ENCODE measurements at regions not wholly inside any gene's neighbourhood (a gene's known extent, or its start where the extent isn't known, plus 50 kb on each side); places are given as distances from the start of the nearest gene placed in this dataset.

DNA sequence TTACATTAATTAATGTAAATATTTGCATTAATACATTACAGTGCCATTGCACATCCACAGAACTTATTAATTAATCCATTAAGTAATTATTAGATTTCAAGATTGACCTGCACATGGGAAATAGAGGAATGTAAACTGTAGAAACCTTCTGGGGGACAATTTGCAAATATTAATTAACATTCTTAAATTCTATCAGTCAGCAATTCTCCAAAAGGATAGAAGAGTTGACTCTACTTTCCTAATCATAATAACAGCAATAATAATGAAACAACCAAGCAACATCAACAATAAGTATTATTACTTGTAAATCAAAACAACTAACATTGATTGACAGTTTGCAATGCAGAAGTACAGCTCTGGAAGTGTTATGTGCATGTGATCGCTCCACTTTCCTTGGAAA is 281.6 kb upstream of the CRIM1 start:
- H3K36me3 ChIP-seq (ENCODE audit: control insufficient read depth, insufficient read depth, low read length): no peaks in the 10 kb centered on the region
- H3K27ac ChIP-seq (ENCODE audit: insufficient read depth, low read length, poor library complexity, severe bottlenecking): no peak overlapping the region
- H3K4me3 ChIP-seq (ENCODE audit: insufficient read depth, low read depth, low read length, poor library complexity, severe bottlenecking): no peak overlapping the region
- H3K4me1 ChIP-seq (ENCODE audit: control insufficient read depth, insufficient read depth, low read length, poor library complexity, severe bottlenecking): no peaks in the 10 kb centered on the region
- no peak for DNase-seq
- no peaks in the 10 kb centered on the region for H3K27me3 ChIP-seq (replicated peaks; ENCODE audit: control insufficient read depth, insufficient read depth, low read length, poor library complexity, severe bottlenecking)
- no peaks in the 10 kb centered on the region for H3K9me3 ChIP-seq (ENCODE audit: control insufficient read depth, low read length)

DNA sequence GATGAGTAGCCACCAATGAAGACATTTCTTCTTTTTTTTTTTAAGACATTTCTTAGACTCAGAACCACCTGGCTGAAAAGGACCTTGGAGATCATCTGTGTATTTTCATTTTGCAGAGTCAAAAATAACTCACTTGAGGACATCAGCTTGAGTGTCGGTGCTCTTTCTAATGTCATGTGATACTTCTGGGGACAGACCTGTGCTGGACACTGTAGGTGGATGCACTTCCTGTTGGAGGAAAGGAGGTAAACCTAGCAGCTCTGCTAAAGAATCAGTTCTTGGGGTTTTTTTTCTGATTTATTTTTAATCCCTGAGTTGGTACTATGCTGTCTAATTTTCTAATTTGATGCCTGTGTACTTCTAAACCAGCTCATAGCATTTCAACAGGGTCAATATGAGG is 283.9 kb upstream of the CRIM1 start:
- H3K9me3 ChIP-seq (ENCODE audit: control insufficient read depth, low read length): no peaks in the 10 kb centered on the region
- no peak overlapping the region for H3K4me3 ChIP-seq (ENCODE audit: insufficient read depth, low read depth, low read length, poor library complexity, severe bottlenecking)
- H3K27me3 ChIP-seq (replicated peaks; ENCODE audit: control insufficient read depth, insufficient read depth, low read length, poor library complexity, severe bottlenecking): no peaks in the 10 kb centered on the region
- H3K36me3 ChIP-seq (ENCODE audit: control insufficient read depth, insufficient read depth, low read length): no peaks in the 10 kb centered on the region
- H3K4me1 ChIP-seq (ENCODE audit: control insufficient read depth, insufficient read depth, low read length, poor library complexity, severe bottlenecking): no peaks in the 10 kb centered on the region
- no peak overlapping the region for H3K27ac ChIP-seq (ENCODE audit: insufficient read depth, low read length, poor library complexity, severe bottlenecking)
- no peak for DNase-seq

- H3K27me3 ChIP-seq (replicated peaks; ENCODE audit: control insufficient read depth, insufficient read depth, low read length, poor library complexity, severe bottlenecking): no peaks in the 10 kb centered on the region
- H3K27ac ChIP-seq (ENCODE audit: insufficient read depth, low read length, poor library complexity, severe bottlenecking): no peak overlapping the region
- H3K9me3 ChIP-seq (ENCODE audit: control insufficient read depth, low read length): no peaks in the 10 kb centered on the region
- H3K4me1 ChIP-seq (ENCODE audit: control insufficient read depth, insufficient read depth, low read length, poor library complexity, severe bottlenecking): no peaks in the 10 kb centered on the region
- H3K4me3 ChIP-seq (ENCODE audit: insufficient read depth, low read depth, low read length, poor library complexity, severe bottlenecking): no peak overlapping the region
- H3K36me3 ChIP-seq (ENCODE audit: control insufficient read depth, insufficient read depth, low read length): no peaks in the 10 kb centered on the region
- no peak for DNase-seq
Observed at GRCh38 chr2:36069074-36069473, 286.5 kb upstream of the CRIM1 start.

DNA sequence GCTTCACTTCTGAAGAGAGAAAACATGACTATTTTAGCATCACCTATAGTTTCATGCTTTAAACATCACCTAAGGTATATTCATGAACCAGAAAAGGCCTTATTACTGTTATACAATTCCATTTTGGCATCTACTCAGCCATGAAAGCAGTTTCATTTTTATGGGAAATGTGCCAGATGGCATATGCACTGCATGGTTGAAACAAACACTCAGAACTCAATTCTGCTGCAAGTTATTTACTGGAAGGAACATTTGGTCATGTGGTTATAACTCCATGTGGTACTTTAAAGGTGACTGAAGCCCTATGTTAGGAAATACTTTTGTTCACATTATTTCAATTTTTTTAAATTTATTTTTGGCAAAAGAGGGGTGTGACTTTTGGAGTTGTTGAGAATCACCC is 287.5 kb upstream of the CRIM1 start:
- Histone ChIP-seq H3K9me3 (ENCODE audit: control insufficient read depth, low read length) (no peaks in the 10 kb centered on the region), H3K36me3 (ENCODE audit: control insufficient read depth, insufficient read depth, low read length) (no peaks in the 10 kb centered on the region), H3K27me3 (replicated peaks; ENCODE audit: control insufficient read depth, insufficient read depth, low read length, poor library complexity, severe bottlenecking) (no peaks in the 10 kb centered on the region), H3K4me1 (ENCODE audit: control insufficient read depth, insufficient read depth, low read length, poor library complexity, severe bottlenecking) (no peaks in the 10 kb centered on the region), H3K27ac (ENCODE audit: insufficient read depth, low read length, poor library complexity, severe bottlenecking) (no peak overlapping the region), H3K4me3 (ENCODE audit: insufficient read depth, low read depth, low read length, poor library complexity, severe bottlenecking) (no peak overlapping the region)
- DNase-seq: no peak

GRCh38 chr2:36060133-36060532 is 295.4 kb upstream of the CRIM1 start:
- H3K27ac ChIP-seq (ENCODE audit: insufficient read depth, low read length, poor library complexity, severe bottlenecking): no peak overlapping the region
- H3K36me3 ChIP-seq (ENCODE audit: control insufficient read depth, insufficient read depth, low read length): no peaks in the 10 kb centered on the region
- no peaks in the 10 kb centered on the region for H3K27me3 ChIP-seq (replicated peaks; ENCODE audit: control insufficient read depth, insufficient read depth, low read length, poor library complexity, severe bottlenecking)
- no peaks in the 10 kb centered on the region for H3K4me1 ChIP-seq (ENCODE audit: control insufficient read depth, insufficient read depth, low read length, poor library complexity, severe bottlenecking)
- no peaks in the 10 kb centered on the region for H3K9me3 ChIP-seq (ENCODE audit: control insufficient read depth, low read length)
- DNase-seq: no peak
- H3K4me3 ChIP-seq (ENCODE audit: insufficient read depth, low read depth, low read length, poor library complexity, severe bottlenecking): no peak overlapping the region

DNA sequence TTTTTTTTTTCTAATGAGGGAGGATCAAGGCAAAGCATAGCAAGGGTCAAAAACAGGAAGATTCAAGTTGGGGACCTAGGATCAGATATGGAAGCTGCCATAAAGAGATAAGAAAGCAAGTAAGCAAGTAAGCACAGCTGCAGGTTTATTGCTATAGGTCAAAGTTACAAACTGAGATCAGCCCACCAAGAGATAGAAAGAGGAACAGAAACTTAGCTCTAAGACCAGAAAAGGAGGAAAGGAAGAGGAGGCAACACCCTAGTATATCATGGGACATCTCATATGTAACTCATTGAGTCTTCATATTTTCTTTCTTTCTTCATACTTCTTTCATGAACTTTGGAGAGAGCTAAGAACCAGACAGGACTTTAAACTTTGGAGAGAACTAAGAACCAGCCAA is 295.9 kb upstream of the CRIM1 start:
- no peak overlapping the region for H3K27ac ChIP-seq (ENCODE audit: insufficient read depth, low read length, poor library complexity, severe bottlenecking)
- no peak overlapping the region for H3K4me3 ChIP-seq (ENCODE audit: insufficient read depth, low read depth, low read length, poor library complexity, severe bottlenecking)
- H3K27me3 ChIP-seq (replicated peaks; ENCODE audit: control insufficient read depth, insufficient read depth, low read length, poor library complexity, severe bottlenecking): no peaks in the 10 kb centered on the region
- H3K4me1 ChIP-seq (ENCODE audit: control insufficient read depth, insufficient read depth, low read length, poor library complexity, severe bottlenecking): no peaks in the 10 kb centered on the region
- H3K9me3 ChIP-seq (ENCODE audit: control insufficient read depth, low read length): no peaks in the 10 kb centered on the region
- no peaks in the 10 kb centered on the region for H3K36me3 ChIP-seq (ENCODE audit: control insufficient read depth, insufficient read depth, low read length)
- no peak for DNase-seq

GRCh38 chr2:36058953-36059352 is 296.6 kb upstream of the CRIM1 start:
- no peak overlapping the region for H3K27ac ChIP-seq (ENCODE audit: insufficient read depth, low read length, poor library complexity, severe bottlenecking)
- no peak overlapping the region for H3K4me3 ChIP-seq (ENCODE audit: insufficient read depth, low read depth, low read length, poor library complexity, severe bottlenecking)
- no peak for DNase-seq
- no peaks in the 10 kb centered on the region for H3K27me3 ChIP-seq (replicated peaks; ENCODE audit: control insufficient read depth, insufficient read depth, low read length, poor library complexity, severe bottlenecking)
- H3K4me1 ChIP-seq (ENCODE audit: control insufficient read depth, insufficient read depth, low read length, poor library complexity, severe bottlenecking): no peaks in the 10 kb centered on the region
- no peaks in the 10 kb centered on the region for H3K36me3 ChIP-seq (ENCODE audit: control insufficient read depth, insufficient read depth, low read length)
- H3K9me3 ChIP-seq (ENCODE audit: control insufficient read depth, low read length): no peaks in the 10 kb centered on the region

- H3K27ac ChIP-seq (ENCODE audit: insufficient read depth, low read length, poor library complexity, severe bottlenecking): no peak overlapping the region
- no peaks in the 10 kb centered on the region for H3K9me3 ChIP-seq (ENCODE audit: control insufficient read depth, low read length)
- DNase-seq: no peak
- no peaks in the 10 kb centered on the region for H3K27me3 ChIP-seq (replicated peaks; ENCODE audit: control insufficient read depth, insufficient read depth, low read length, poor library complexity, severe bottlenecking)
- no peaks in the 10 kb centered on the region for H3K4me1 ChIP-seq (ENCODE audit: control insufficient read depth, insufficient read depth, low read length, poor library complexity, severe bottlenecking)
- H3K36me3 ChIP-seq (ENCODE audit: control insufficient read depth, insufficient read depth, low read length): no peaks in the 10 kb centered on the region
- H3K4me3 ChIP-seq (ENCODE audit: insufficient read depth, low read depth, low read length, poor library complexity, severe bottlenecking): no peak overlapping the region
Observed at GRCh38 chr2:36058076-36058475, 297.5 kb upstream of the CRIM1 start.

DNA sequence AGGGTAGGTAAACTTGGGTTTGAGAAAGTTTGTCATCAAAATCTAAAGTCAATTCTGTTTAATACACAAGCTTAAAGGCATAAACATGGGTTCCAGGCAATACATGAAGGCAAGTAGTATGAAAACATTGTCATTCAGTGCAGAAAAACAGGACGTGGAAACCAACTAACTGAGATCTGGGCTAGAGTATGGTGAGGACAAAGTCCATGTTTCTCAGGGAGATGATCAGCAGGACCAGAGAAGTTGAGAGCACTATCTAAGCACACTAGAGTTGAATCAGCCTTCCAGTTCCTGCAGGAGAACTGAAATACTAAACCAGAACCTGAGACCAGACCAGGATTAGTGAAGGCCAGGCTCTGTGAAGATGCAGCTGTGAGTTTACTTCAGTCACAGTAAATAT is 302.8 kb upstream of the CRIM1 start:
- H3K4me1 ChIP-seq (ENCODE audit: control insufficient read depth, insufficient read depth, low read length, poor library complexity, severe bottlenecking): no peaks in the 10 kb centered on the region
- no peaks in the 10 kb centered on the region for H3K36me3 ChIP-seq (ENCODE audit: control insufficient read depth, insufficient read depth, low read length)

DNA sequence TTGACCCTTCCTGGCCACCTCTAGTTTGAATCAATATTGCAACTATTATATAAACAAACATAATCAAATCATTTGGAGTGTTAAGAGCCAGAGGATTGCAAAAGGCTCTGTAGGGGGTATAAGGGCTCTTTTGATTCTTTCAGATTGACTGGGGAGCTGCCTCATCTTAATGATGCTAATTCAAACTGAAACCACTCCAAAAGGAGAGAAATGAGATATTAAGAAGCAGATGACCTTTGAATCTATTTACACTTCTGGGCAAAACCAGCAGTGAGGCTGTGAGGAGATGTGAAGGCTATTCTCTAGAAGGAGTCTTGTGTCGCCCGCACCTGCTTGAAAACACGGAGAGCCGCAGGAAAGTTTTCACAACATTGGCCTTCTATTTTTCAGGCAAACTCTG is 311.2 kb upstream of the CRIM1 start:
- DNase-seq: no peak
- Histone ChIP-seq H3K9me3 (ENCODE audit: control insufficient read depth, low read length) (no peaks in the 10 kb centered on the region), H3K27ac (ENCODE audit: insufficient read depth, low read length, poor library complexity, severe bottlenecking) (no peak overlapping the region), H3K36me3 (ENCODE audit: control insufficient read depth, insufficient read depth, low read length) (no peaks in the 10 kb centered on the region), H3K4me1 (ENCODE audit: control insufficient read depth, insufficient read depth, low read length, poor library complexity, severe bottlenecking) (no peaks in the 10 kb centered on the region), H3K27me3 (replicated peaks; ENCODE audit: control insufficient read depth, insufficient read depth, low read length, poor library complexity, severe bottlenecking) (no peaks in the 10 kb centered on the region), H3K4me3 (ENCODE audit: insufficient read depth, low read depth, low read length, poor library complexity, severe bottlenecking) (no peak overlapping the region)

More for the DNA sequence above, 302.8 kb upstream of the CRIM1 start:
- DNase-seq: no peak
- Histone ChIP-seq H3K27me3 (replicated peaks; ENCODE audit: control insufficient read depth, insufficient read depth, low read length, poor library complexity, severe bottlenecking) (no peaks in the 10 kb centered on the region), H3K9me3 (ENCODE audit: control insufficient read depth, low read length) (no peaks in the 10 kb centered on the region), H3K4me3 (ENCODE audit: insufficient read depth, low read depth, low read length, poor library complexity, severe bottlenecking) (no peak overlapping the region), H3K27ac (ENCODE audit: insufficient read depth, low read length, poor library complexity, severe bottlenecking) (no peak overlapping the region)

DNA sequence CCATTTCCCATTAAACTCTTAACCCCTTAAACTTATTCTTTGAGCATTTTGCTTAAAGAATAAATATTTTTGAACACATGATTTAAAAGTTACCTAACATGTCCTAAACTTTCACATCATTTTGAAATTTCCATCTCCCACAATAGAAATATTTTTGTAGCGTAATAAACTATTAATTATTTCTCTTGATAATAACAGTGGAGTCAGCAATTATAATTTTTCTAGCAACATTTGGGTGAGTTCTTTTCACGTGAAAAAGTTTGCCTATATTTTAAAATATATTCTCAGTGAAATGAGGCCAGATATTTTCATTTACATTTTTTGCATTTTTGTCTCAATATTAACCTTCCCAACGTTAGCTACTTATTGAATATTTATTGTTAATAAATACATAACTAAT is 320.4 kb upstream of the CRIM1 start:
- Histone ChIP-seq H3K27me3 (replicated peaks; ENCODE audit: control insufficient read depth, insufficient read depth, low read length, poor library complexity, severe bottlenecking) (no peaks in the 10 kb centered on the region), H3K27ac (ENCODE audit: insufficient read depth, low read length, poor library complexity, severe bottlenecking) (no peak overlapping the region), H3K4me1 (ENCODE audit: control insufficient read depth, insufficient read depth, low read length, poor library complexity, severe bottlenecking) (no peaks in the 10 kb centered on the region), H3K4me3 (ENCODE audit: insufficient read depth, low read depth, low read length, poor library complexity, severe bottlenecking) (no peak overlapping the region), H3K36me3 (ENCODE audit: control insufficient read depth, insufficient read depth, low read length) (no peaks in the 10 kb centered on the region), H3K9me3 (ENCODE audit: control insufficient read depth, low read length) (no peaks in the 10 kb centered on the region)
- no peak for DNase-seq
